ENCODE measurements at regions not wholly inside any gene's neighbourhood (a gene's known extent, or its start where the extent isn't known, plus 50 kb on each side); places are given as distances from the start of the nearest gene placed in this dataset.

DNA sequence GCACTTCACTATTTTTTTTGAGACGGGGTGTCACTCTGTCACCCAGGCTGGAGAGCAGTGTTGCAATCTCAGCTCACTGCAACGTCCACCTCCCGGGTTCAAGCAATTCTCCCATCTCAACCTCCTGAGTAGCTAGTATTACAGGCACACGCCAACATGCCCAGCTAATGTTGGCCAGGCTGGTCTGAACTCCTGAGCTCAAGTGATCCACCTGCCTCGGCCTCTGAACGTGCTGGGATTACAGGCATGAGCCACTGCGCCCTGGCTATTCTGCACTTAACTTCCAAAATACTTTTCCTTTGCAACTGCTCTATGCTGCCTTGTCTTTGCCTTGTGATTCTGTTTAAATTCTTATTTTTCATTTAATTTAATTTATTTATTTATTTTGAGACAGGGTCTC is 67.0 kb upstream of the ZNF479 start:
- no peak for TF ChIP-seq POLR2A (IDR thresholded peaks at IDR 0.05; ENCODE audit: low read depth, low read length)
- TF ChIP-seq POLR2AphosphoS5 (IDR thresholded peaks at IDR 0.05; ENCODE audit: low read depth, low read length) = no peak
- no peak for TF ChIP-seq TAF1 (IDR thresholded peaks at IDR 0.05; ENCODE audit: borderline replicate concordance, low read depth, low read length)

Data from GM12892 (cell line).